SHP77 treated with DMSO at 0.1 percent for 48 hours (cell line): ENCODE measurements at regions not wholly inside any gene's neighbourhood (a gene's known extent, or its start where the extent isn't known, plus 50 kb on each side); places are given as distances from the start of the nearest gene placed in this dataset.
"Not testable (repeated sequence)": the region's sequence is repeated elsewhere in the genome, so short reads cannot be mapped to it uniquely, and the experiment has no call there.

Experiments used
- DNase-seq: peaks from one replicate; lab custom pipeline; 2025; lab: John Stamatoyannopoulos, UW

GRCh38 chr2:132272713-132273112 is 111.0 kb upstream of the ANKRD30BL start:
- no peak for DNase-seq

- not testable (repeated sequence) for DNase-seq
Measured at GRCh38 chr2:132273585-132273984, 111.8 kb upstream of the ANKRD30BL start.

- no peak for DNase-seq
Measured at GRCh38 chr2:132274000-132274399, 112.2 kb upstream of the ANKRD30BL start.

- no peak for DNase-seq
Measured at GRCh38 chr2:132275396-132275795, 113.6 kb upstream of the ANKRD30BL start.

- DNase-seq, result no peak
Measured at GRCh38 chr2:132276571-132276981, 114.8 kb upstream of the ANKRD30BL start.

GRCh38 chr2:132278267-132278666 is 116.5 kb upstream of the ANKRD30BL start:
- no peak for DNase-seq

- no peak for DNase-seq
Measured at GRCh38 chr2:132279344-132279743, 117.6 kb upstream of the ANKRD30BL start.

- DNase-seq, result no peak
Measured at GRCh38 chr2:132279930-132280615, 118.3 kb upstream of the ANKRD30BL start.

GRCh38 chr2:132280912-132281311 is 119.2 kb upstream of the ANKRD30BL start:
- DNase-seq, result no peak

GRCh38 chr2:132282104-132282503 is 120.4 kb upstream of the ANKRD30BL start:
- DNase-seq, result not testable (repeated sequence)

- no peak for DNase-seq
Measured at GRCh38 chr2:132282911-132283310, 121.2 kb upstream of the ANKRD30BL start.

GRCh38 chr2:132286289-132286911 is 124.6 kb upstream of the ANKRD30BL start:
- DNase-seq, result not testable (repeated sequence)

GRCh38 chr2:132287910-132288309 is 126.2 kb upstream of the ANKRD30BL start:
- not testable (repeated sequence) for DNase-seq

GRCh38 chr2:132289138-132289537 is 127.4 kb upstream of the ANKRD30BL start:
- not testable (repeated sequence) for DNase-seq

- DNase-seq, result not testable (repeated sequence)
Measured at GRCh38 chr2:132289812-132290211, 126.8 kb upstream of the GPR39 start.

- DNase-seq, result not testable (repeated sequence)
Measured at GRCh38 chr2:132300592-132301378, 115.8 kb upstream of the GPR39 start.

GRCh38 chr2:132304661-132305380 is 111.8 kb upstream of the GPR39 start:
- not testable (repeated sequence) for DNase-seq

GRCh38 chr2:132307613-132308198 is 108.9 kb upstream of the GPR39 start:
- DNase-seq, result not testable (repeated sequence)

- not testable (repeated sequence) for DNase-seq
Measured at GRCh38 chr2:132309203-132309602, 107.4 kb upstream of the GPR39 start.

GRCh38 chr2:132315546-132315945 is 101.1 kb upstream of the GPR39 start:
- DNase-seq, result not testable (repeated sequence)

- DNase-seq, result not testable (repeated sequence)
Measured at GRCh38 chr2:132317026-132317680, 99.5 kb upstream of the GPR39 start.
